ENCODE measurements at regions not wholly inside any gene's neighbourhood (a gene's known extent, or its start where the extent isn't known, plus 50 kb on each side); places are given as distances from the start of the nearest gene placed in this dataset.

DNA sequence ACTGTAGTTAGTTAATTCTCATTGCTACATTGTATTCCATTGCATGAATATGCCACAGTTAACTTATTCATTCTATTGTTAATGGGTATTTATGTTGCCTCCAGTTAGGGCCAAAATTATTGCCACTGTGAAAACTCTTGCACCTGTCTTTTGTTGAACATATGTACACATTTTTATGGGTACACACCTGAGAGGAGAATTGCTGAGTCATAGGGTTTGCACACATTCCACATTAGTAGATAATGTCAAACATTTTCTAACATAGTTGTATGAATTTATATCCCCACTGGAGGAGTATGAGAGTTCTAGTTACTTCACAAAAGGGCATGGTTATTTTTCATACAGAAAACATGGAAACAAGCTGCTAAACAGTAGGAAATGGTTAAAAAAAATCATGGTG lies 338.4 kb downstream of the FOXO1 start:
- no peak for DNase-seq (ENCODE audit: low read depth in 2 of 2, low spot score in 1 of 2)

DNA sequence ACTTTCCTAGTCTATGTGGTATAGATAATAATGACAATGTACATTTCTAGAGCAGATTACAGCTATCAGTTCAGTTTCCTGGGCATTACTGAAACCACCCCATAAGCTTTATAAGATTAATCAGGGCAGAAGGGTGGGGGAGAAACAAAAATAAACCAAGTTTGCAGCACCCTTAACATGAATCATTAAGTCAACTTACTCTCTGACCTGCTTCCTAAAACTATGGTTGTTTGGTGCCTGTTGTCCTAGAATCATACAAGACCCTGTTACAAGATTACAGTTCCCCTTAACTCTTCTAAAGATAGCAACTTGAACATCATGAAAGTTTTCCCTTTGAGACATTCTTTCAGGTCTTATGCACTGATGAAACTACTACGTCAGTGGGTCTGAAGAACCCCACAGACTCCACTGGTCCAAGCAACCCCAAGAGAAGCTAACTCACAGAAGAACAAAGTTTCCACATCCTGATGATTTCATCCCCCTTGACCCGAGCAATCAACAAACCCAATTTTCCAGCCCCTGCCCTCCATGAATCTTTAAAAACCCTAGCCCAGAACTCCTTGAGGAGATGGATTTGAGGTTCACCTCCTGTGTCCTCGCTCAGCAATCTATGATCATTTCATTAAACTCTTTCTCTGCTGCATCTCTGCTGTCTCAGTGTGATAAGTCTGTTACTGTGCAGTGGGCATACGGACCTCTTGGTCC lies 336.5 kb downstream of the FOXO1 start:
- no peak for DNase-seq (ENCODE audit: low read depth in 2 of 2, low spot score in 1 of 2)

DNA sequence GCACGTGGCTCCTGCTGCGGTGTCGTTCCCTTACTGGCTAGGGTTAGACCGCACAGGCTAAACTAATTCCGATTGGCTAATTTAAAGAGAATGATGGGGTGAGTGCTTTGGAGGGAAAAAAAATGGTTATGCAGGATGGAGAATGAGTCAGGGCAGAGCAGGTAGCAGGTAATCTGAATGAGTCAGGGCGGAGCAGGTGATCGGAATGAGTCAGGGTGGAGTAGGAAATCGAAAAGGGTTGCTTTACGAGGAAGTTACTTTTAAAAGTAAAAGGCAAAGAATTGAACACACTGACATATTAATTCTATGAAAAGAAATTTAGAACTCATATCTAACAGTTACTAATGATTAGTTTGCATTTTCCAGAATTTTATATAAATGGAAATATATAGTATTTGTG lies 335.5 kb downstream of the FOXO1 start:
- DNase-seq (ENCODE audit: low read depth in 2 of 2, low spot score in 1 of 2): no peak

DNA sequence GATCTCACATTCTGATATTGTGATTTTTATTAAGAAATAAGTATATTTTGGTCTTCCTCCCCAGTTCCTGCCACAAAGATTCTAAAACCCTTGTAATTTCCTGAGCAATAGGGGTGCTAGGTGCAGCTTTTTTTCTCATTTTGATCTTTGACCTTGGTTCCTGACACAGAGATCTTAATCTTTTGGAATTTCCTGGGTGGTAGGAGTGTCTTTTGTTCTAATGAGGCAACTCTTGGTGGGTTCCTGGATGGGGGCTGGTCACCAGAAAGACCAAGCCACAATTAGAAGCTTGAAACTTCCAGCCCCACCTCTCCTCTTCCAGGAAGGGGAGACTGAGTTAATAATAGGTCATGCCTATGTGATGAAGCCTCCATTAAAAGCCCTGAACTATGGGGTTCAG lies 334.6 kb downstream of the FOXO1 start:
- DNase-seq (ENCODE audit: low read depth in 2 of 2, low spot score in 1 of 2): no peak

DNA sequence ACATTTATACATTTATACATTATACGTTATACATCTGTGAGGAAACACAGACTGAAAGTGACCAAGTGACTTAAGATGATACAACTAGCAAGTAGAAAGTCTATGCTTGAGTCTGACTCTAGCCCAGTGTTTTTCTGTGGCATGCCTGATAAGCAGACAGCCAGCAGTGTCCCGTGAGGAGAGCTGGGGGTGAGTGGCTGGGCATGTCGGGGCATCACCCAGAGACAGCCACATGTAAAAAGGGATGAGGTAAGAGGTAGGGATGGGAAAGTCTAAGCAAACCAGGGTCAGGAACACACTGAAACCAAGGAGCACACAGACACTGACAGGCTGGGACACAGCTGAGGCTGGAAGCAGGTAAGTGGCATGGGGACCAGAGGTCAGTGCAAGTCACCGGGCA lies 333.2 kb downstream of the FOXO1 start:
- no peak for DNase-seq (ENCODE audit: low read depth in 2 of 2, low spot score in 1 of 2)

DNA sequence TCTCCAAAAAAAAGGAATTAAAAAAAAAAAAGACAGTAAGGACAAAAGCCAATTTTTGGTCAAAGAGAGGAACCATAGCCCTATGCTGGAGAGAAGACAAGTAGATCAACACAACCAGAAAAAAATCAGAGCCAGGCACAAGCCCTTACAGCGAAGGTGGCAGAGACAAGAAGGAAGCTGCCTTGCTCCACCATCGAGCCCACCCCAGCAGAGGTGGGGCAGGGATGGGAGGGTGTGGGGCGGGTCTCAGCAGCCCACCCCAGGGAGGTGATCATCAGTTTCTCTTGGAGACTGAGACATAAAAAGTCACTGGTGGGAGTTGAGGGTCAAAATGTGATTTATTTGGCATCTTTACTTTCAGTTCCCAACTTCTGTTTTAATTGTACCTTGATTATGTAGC lies 332.4 kb downstream of the FOXO1 start:
- no peak for DNase-seq (ENCODE audit: low read depth in 2 of 2, low spot score in 1 of 2)

DNA sequence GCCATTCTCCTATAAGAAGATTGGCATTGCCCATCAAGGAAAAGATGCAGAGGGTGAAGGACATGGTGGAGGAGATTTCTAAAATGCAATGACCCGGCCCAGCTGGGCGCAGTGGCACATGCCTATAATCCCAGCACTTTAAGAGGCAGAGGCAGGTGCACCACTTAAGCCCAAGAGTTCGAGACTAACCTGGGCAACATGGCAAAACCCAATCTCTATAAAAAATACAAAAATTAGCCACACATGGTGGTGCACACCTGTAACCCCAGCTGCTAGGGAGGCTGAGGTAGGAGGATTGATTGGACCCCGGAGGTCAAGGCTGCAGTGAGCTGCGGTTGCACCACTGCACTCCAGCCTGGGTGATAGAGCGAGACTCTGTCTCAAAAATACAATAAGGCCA lies 331.8 kb downstream of the FOXO1 start:
- DNase-seq (ENCODE audit: low read depth in 2 of 2, low spot score in 1 of 2): no peak

DNA sequence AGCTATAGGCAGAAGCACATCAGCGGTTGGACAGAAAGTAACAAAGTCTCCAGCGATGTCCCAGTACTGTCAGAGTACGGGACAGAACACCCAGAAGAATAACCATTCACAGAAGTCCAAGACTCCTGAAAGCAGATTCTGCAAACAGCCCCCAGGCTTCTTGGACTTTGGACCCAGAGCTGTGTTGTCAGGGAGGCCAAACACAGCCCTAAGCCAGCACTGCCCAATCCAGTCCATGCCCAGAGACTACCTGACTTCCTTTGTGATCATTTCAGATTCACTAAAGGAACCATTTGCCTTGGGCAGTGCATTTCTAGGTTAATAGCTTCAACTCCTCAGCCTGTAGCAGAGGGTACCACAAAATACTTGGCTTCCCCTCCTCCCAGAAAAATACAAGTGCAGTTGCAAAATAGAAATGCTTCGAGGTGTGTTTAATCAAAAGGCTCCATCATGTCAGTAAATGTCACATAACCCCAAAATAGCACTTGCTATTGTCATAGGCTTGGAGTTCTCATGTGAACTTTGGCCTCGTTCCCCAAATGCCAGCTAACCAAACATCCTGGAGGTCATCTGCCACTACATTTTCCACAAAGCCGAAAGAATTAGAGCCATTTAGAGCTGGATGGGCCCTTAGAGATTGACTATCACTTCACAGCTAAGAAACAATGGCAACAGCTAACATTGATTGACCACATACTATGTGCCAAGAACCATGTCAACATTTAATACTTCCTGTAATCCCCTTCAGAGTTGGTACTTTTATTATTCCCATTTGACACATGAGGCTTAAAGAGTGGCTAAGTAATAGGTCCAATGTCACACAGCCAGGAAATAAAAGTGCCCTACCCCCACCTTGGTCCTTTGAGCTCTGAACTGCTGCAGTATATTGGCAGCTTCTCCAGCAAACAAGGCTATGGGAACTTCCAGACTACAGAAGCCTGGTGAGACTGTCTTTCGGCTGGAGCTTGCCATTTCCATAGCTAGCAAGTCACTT lies 329.9 kb downstream of the FOXO1 start:
- DNase-seq (ENCODE audit: low read depth in 2 of 2, low spot score in 1 of 2): no peak

DNA sequence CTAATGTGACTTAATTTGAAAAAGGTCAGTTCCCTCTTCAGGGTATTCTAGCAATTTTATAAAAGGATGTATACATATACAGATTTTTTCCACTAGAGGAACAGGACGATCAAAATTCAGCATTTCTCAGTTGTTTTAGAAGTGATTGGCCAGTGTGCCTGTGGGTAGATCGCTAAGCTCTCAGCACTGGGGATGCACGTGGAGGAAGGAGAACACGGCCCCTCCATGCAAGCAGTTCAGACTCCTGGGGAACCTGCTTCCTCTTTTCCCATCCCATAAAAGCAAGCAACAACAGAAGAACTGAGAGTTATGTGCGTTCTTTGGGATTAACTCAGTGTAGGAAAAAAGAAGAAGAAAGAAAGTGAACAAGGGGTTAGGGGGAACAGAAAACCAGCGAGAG lies 328.8 kb downstream of the FOXO1 start:
- DNase-seq (ENCODE audit: low read depth in 2 of 2, low spot score in 1 of 2): no peak

DNA sequence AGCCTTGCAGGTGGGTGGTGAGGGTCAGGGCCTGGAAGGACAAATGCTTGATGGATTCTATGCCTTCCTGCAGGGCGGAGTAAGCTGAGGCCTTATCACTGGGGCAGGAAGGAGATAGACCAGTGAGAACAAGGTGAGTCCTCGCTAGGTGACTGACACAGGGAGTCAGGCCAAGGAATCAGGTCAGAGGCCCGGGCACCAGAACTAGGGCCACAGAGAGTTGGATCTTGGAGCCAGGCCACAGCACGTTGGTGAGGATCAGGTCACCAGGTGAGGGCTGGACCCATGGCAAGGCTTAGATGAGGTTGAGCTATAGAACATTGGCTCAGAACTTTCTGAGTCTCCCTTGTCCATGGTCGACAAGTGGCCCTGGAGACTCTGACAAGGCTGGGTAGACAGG lies 328.2 kb downstream of the FOXO1 start:
- no peak for DNase-seq (ENCODE audit: low read depth in 2 of 2, low spot score in 1 of 2)

DNA sequence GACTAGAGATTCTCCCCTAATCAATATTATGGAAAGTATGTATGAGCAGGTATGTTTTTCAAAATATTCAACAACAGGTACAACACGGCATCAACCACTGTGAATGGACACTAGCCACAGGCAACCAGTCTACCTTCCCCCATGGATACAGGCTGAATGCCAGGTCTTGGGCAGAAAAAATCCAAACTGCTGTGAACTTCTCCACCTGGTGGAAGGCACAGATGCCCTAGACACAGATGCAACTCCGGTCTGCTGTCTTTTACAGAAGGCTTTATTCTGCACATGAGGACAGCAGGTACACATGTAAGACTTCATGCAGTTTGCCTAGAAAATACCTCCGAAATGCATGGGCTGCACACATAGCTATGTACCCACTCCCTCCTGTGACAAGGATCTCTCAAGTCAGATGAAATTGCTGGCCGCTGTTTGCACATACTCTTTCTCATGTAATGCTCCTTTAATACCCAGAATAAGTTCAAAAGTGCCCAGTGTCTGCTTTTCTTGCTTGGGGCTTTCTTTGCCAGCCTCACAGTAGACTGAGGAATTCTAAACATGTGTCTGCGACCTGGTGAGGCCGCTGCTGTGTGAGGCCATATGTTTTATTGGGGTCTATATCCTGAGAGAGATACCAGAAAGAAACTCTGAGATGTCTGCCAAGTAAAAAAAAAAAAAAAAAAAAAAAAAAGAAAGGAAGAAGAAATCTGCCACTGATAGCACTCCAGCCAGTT lies 325.9 kb downstream of the FOXO1 start:
- DNase-seq (ENCODE audit: low read depth in 2 of 2, low spot score in 1 of 2): no peak

DNA sequence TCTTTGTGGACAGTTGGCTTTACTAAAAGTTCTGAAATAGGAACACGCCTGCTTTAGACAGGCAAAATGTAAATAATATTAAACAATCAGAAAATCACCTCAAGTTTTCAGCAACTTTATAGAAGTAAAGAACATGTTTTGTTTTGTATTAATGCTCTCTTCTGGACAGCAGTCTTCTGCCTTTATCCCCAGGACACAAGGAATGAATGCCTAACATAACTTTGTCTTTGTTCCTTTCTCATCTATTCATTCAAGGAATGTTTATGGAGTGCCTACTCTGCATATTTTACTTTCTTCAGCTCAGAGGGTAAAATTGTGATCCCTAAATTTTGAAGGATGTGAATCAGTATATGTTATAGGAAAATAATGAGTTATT lies 325.4 kb downstream of the FOXO1 start:
- DNase-seq (ENCODE audit: low read depth in 2 of 2, low spot score in 1 of 2): no peak

DNA sequence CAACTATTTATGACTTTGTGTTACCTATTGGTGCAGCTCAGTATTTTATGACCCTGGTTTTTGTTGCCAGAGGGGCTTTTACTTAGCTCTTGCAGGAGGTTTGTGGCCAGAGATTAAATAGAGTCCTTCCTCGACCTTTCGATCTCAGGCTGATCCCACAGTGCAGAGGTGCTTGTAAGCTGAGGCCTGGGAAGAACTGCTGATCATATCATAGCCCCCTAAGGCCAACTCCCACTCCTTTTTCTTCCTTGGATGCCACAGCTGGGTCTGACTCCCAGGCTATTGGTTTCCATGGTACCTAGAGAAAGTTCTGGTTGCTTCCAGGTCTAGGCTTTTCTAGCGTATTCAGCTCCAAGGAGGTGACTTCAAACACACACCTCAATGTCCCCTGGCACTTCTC lies 324.9 kb downstream of the FOXO1 start:
- DNase-seq (ENCODE audit: low read depth in 2 of 2, low spot score in 1 of 2): no peak

DNA sequence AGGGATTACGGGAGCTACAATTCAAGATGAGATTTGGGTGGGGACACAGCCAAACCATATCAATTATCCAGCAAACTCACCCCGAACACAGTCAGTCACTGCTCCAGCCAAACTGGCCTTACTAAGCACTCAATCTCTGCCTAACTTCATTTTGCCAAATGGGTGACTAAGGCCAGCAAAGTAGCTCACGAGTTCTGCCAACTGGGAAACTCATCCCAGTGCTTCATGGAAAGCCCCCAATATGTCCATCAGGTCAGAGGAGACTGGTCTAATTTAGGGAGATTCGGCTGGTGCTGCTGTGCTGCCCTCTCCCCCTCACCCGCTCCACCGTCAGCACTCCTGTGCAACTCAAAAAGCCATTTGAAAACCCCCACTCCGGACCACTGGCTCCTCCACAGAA lies 324.0 kb downstream of the FOXO1 start:
- DNase-seq (ENCODE audit: low read depth in 2 of 2, low spot score in 1 of 2): no peak

DNA sequence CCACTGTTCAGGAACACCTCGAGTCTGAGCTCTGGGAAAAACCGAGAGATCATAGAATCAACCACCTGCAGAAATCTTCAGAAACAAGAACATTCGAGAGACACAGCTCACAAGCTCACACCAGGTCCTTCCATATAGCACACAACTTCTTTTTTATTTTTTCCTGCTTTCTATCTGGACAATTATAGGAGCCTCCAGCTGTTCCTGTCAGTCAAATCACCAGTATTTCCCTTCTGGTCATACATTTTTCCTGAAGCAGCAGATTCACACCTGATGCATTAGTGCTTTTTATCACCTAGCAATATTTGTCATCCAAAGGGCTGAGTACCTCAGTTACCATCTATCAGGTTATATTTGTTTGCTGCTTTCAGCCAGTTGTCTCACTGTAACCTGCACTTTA lies 323.5 kb downstream of the FOXO1 start:
- DNase-seq (ENCODE audit: low read depth in 2 of 2, low spot score in 1 of 2): no peak

DNA sequence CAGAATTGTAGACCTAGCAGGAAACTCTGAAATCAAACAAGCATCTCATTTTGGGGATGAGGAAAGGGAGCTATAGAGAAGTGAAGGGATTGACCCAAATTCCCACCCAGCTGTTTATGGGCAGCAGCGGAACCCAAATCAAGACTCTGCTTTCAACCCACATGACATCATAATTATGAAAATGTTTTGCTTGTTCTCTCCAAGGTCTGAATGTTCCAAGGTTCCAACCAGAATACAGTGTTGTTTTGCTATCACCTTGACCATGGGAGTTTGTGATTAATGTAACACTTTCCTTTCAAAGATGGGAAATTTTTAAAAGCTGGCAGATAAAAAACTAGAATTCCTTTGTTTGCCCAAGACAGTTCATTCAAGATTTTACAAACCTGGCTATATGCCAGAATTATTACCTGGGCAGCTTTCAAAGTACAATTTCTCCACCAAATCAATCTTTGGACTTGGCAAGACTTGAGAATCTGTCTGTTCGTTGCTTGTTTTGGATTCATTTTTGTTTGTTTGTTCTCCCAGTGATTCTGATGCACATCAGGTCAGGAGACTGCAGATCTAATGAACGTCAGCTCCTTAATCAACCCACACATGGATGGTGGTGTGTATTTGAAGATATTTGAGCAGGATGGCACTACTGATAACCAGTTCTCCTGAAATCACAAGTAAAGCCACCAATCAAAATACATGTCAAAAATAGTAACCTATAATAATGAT lies 322.7 kb downstream of the FOXO1 start:
- DNase-seq (ENCODE audit: low read depth in 2 of 2, low spot score in 1 of 2): no peak

DNA sequence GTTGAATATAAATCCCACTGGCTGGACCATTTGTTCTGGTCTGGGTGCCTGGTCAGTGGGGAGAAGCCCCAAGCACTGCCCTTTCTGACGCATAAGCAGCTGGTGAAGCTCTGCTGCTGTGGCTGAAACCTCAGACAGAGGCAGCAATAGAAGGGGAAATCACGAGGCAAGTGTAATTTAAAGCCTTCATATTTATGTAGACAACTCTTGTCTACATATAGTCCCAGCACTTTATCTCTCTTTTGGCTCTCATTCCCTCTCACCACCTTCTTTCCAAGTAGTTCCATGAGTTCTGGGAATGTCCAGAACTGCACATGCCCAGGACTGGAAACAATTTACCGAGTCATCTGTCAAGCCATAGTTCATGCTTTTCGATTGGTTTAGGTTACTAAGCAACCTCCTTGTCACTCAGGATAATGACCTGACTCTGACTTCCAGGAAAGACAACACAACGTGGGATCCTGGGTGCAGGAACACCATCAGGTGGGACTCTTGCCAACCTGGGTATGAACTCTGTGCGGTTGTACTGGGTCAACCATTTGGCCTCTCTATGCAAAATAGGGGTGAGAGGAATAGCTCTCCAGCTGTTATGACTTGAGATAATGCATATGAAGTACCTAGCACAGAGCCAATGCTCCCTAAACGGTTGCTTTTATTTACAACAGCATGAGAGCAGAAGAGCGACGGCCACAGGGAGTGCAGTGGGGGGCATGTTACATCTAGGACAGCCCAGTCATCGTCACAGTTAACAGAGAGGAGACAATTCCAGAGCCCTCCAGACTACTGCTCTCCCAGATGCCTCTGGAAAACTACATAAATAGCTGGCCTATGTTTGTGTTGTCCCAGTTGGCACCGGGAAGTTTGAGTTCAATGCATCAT lies 321.9 kb downstream of the FOXO1 start:
- DNase-seq (ENCODE audit: low read depth in 2 of 2, low spot score in 1 of 2): no peak

DNA sequence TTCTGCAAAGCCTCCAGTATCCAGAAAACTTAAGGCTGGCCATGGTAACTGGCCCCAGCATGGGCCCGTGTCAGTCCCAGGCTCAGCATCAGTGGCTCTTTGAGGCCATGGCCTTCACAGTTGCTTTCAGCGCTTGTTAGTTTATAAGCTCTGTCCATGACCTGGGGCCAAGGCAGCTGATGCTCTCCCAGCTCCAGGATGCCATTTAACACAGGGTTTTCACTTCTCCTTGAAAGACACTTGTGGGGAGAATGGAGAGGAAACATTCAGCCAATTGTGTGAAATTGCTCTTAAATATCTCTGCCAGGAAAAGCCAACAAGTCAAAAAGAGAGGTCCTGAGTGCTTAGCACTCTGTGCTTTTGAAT lies 321.3 kb downstream of the FOXO1 start:
- DNase-seq (ENCODE audit: low read depth in 2 of 2, low spot score in 1 of 2): no peak

DNA sequence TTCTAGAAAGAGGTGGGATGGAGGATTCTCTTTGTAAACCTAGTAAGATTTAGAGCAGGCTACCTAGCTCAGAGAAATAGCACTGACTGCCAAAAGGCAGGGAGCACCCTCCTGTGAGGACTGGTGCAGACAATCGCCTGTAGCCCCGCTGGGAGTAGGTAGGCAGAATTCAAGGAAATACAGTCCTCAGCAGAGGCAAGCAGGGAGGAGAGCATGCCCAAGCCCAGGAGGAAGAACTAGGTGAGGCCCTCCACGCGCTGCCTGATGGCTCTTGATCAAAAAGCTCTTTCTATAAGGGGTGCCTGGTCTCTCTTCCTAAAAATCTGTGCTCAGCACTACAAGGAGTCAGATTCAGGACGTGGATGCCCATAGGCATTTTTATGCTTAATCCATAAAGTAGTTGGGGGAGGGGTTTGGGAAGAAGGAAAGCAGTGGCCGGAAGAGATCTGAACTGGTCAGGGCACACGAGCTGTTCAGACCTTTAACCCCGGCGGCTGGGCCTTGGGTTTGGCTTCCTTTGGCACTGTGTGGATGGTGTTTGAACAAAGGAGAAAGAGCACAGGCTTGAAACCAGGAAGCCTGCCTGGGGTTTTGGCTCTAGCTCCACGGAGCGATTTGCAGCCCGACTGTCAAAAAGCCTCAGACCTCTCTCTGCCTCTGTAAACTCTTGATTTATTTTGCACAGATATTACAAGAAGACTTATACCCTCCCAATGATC lies 320.6 kb downstream of the FOXO1 start:
- no peak for DNase-seq (ENCODE audit: low read depth in 2 of 2, low spot score in 1 of 2)

DNA sequence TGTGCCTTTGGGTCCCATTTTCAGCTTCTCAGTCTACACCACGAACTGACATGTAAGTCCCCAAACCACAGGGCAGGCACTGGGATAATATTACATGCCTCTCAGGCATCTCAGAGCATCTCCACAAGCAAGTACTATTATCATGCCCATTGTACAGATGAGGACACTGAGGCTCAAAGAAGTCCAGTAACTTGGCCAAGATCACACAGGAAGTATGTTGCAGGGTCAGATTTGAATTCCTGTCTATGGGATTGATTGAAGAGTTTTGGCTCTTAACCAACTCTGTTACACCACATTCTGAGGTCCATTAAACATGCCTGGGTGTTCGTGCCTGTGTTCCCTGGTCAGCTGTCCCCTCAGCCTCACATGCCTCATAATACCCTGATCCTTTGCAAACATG lies 319.8 kb downstream of the FOXO1 start:
- no peak for DNase-seq (ENCODE audit: low read depth in 2 of 2, low spot score in 1 of 2)

Measured in stimulated activated CD8-positive, alpha-beta memory T cell treated with anti-CD3 and anti-CD28 coated beads, Interleukin-4, amount 100 ng/mL, for 1 hour (primary cell).